Liver (tissue), 3 donors: ENCODE measurements at regions not wholly inside any gene's neighbourhood (a gene's known extent, or its start where the extent isn't known, plus 50 kb on each side); places are given as distances from the start of the nearest gene placed in this dataset.

Experiments
- GABPA ChIP-seq, 2 donors: IDR thresholded peaks in 1 of 2; conservative IDR thresholded peaks in 1 of 2; 2 replicates each; pipeline ENCODE4 v1.6.1; 2016; ENCODE audit warnings: antibody characterized with exemption in 2 of 2, mild to moderate bottlenecking in 1 of 2, moderate library complexity in 1 of 2
- HNF4A ChIP-seq, 2 donors: conservative IDR thresholded peaks; 2 replicates each; pipeline ENCODE4 v1.6.1; 2016; ENCODE audit warnings: antibody characterized with exemption in 2 of 2, mild to moderate bottlenecking in 2 of 2
- HNF4G ChIP-seq: IDR thresholded peaks from 2 replicates; pipeline ENCODE4 v1.6.1; 2016; ENCODE audit warnings: antibody characterized with exemption
- JUND ChIP-seq, 2 donors: IDR thresholded peaks; 2 replicates each; pipeline ENCODE4 v1.6.1; 2016; ENCODE audit warnings: antibody characterized with exemption in 2 of 2
- RAD21 ChIP-seq, 2 donors: IDR thresholded peaks; 2 replicates each; pipeline ENCODE4 v1.6.1; 2016; ENCODE audit warnings: antibody characterized with exemption in 2 of 2, mild to moderate bottlenecking in 2 of 2
- REST ChIP-seq: IDR thresholded peaks from 2 replicates; pipeline ENCODE4 v1.6.1; 2016; ENCODE audit warnings: antibody characterized with exemption, mild to moderate bottlenecking
- SP1 ChIP-seq: IDR thresholded peaks from 2 replicates; pipeline ENCODE4 v1.6.1; 2018; ENCODE audit warnings: antibody characterized with exemption, mild to moderate bottlenecking
- TAF1 ChIP-seq: conservative IDR thresholded peaks from 2 replicates; pipeline ENCODE4 v1.6.1; 2016; ENCODE audit warnings: antibody characterized with exemption, mild to moderate bottlenecking
- YY1 ChIP-seq: IDR thresholded peaks from 2 replicates; pipeline ENCODE4 v1.6.1; 2016; ENCODE audit warnings: antibody characterized with exemption, mild to moderate bottlenecking
- TF ChIP-seq, protein P1 (sequence below): fragments of 150-350 bp; IDR thresholded peaks from 2 replicates; pipeline ENCODE4 v1.5.1; 2017; ENCODE audit warnings: improper control_type of control experiment, low read depth, low read length; ENCODE audit not compliant: missing input control
- TF ChIP-seq, protein P2 (sequence below): IDR thresholded peaks from 2 replicates; pipeline ENCODE4 v1.6.1; 2016; ENCODE audit warnings: antibody characterized with exemption
- TF ChIP-seq, protein P3 (sequence below): IDR thresholded peaks from 2 replicates; pipeline ENCODE4 v1.6.1; 2016; ENCODE audit warnings: antibody characterized with exemption
- TF ChIP-seq, protein P4 (sequence below): IDR thresholded peaks from 2 replicates; pipeline ENCODE4 v1.6.1; 2016; ENCODE audit warnings: antibody characterized with exemption
- donor health status: healthy.
- donor health status: healthy.

DNA sequence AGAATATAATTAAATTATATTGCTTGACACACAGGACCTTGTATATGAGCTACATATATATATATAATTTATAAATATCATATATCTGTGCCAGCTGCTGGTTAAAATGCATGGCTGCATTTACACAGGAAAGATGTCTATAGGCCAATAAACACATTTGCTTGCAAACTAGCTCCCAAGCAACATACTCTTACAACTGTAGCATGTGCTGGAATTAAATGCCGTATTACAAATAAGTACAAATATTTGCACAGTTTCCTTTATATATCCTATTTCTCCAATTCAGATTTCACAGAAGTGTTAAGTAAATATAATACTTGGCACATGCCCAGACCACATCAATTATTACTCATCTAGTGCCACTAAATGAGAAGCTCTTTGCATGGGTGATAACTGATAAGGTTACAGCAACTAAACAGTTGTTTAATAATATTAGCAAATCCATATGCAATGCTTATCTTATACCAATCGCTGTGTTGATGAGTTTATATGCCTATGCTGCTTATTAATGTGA lies 66.7 kb upstream of the E2F7 start:
- TF ChIP-seq GABPA (IDR thresholded peaks at IDR 0.05 in 1 of 2, conservative IDR thresholded peaks at IDR 0.05 in 1 of 2) (no peak), HNF4A (conservative IDR thresholded peaks at IDR 0.05) (no peak), TAF1 (no peak), HNF4G (no peak), JUND (IDR thresholded peaks at IDR 0.05) (no peak), RAD21 (IDR thresholded peaks at IDR 0.05) (no peak), REST (no peak), SP1 (no peak), YY1 (no peak)
- TF ChIP-seq, protein P1, sequence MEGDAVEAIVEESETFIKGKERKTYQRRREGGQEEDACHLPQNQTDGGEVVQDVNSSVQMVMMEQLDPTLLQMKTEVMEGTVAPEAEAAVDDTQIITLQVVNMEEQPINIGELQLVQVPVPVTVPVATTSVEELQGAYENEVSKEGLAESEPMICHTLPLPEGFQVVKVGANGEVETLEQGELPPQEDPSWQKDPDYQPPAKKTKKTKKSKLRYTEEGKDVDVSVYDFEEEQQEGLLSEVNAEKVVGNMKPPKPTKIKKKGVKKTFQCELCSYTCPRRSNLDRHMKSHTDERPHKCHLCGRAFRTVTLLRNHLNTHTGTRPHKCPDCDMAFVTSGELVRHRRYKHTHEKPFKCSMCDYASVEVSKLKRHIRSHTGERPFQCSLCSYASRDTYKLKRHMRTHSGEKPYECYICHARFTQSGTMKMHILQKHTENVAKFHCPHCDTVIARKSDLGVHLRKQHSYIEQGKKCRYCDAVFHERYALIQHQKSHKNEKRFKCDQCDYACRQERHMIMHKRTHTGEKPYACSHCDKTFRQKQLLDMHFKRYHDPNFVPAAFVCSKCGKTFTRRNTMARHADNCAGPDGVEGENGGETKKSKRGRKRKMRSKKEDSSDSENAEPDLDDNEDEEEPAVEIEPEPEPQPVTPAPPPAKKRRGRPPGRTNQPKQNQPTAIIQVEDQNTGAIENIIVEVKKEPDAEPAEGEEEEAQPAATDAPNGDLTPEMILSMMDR, result no peak
- TF ChIP-seq, protein P2, sequence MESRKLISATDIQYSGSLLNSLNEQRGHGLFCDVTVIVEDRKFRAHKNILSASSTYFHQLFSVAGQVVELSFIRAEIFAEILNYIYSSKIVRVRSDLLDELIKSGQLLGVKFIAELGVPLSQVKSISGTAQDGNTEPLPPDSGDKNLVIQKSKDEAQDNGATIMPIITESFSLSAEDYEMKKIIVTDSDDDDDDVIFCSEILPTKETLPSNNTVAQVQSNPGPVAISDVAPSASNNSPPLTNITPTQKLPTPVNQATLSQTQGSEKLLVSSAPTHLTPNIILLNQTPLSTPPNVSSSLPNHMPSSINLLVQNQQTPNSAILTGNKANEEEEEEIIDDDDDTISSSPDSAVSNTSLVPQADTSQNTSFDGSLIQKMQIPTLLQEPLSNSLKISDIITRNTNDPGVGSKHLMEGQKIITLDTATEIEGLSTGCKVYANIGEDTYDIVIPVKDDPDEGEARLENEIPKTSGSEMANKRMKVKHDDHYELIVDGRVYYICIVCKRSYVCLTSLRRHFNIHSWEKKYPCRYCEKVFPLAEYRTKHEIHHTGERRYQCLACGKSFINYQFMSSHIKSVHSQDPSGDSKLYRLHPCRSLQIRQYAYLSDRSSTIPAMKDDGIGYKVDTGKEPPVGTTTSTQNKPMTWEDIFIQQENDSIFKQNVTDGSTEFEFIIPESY, result no peak
- TF ChIP-seq, protein P3, sequence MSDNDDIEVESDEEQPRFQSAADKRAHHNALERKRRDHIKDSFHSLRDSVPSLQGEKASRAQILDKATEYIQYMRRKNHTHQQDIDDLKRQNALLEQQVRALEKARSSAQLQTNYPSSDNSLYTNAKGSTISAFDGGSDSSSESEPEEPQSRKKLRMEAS, result no peak
- TF ChIP-seq, protein P4, sequence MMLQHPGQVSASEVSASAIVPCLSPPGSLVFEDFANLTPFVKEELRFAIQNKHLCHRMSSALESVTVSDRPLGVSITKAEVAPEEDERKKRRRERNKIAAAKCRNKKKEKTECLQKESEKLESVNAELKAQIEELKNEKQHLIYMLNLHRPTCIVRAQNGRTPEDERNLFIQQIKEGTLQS, result no peak
